OCI-LY7 (cell line): ENCODE measurements at regions not wholly inside any gene's neighbourhood (a gene's known extent, or its start where the extent isn't known, plus 50 kb on each side); places are given as distances from the start of the nearest gene placed in this dataset.

Source experiments
- EZH2phosphoT487 ChIP-seq: fragments of 200-600 bp; sonication (generic); IDR thresholded peaks from 2 replicates; pipeline ENCODE4 v1.6.1; 2018; ENCODE audit warnings: low read depth, borderline replicate concordance, mild to moderate bottlenecking, mixed run types, antibody characterized with exemption, low read length, moderate library complexity, mixed read lengths
- TF ChIP-seq, protein P1 (sequence below): fragments of 200-600 bp; sonication (generic); conservative IDR thresholded peaks from 2 replicates; pipeline ENCODE4 v1.5.1; 2014; ENCODE audit warnings: mild to moderate bottlenecking, antibody characterized with exemption, low read length, moderate library complexity, mixed read lengths

DNA sequence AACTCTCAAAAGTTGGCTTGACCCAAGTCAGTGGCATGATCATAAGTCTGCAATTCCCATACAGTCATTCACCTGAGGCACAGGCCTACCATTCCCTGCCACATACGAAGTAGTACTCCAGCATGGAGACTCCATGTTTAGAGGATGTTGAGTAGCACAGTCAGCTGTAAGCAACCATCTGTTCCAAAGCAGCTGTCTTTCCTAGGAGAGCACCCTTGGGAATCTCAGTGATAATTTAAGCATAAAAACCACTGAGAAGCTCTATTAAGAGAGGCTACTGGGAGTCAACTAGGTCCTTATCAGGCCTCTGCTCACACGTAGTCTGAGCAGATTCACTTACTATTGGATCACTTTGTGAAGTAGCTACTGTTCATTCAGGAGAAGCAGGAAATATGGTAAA lies 61.6 kb upstream of the UNC5B start:
- TF ChIP-seq, protein P1, sequence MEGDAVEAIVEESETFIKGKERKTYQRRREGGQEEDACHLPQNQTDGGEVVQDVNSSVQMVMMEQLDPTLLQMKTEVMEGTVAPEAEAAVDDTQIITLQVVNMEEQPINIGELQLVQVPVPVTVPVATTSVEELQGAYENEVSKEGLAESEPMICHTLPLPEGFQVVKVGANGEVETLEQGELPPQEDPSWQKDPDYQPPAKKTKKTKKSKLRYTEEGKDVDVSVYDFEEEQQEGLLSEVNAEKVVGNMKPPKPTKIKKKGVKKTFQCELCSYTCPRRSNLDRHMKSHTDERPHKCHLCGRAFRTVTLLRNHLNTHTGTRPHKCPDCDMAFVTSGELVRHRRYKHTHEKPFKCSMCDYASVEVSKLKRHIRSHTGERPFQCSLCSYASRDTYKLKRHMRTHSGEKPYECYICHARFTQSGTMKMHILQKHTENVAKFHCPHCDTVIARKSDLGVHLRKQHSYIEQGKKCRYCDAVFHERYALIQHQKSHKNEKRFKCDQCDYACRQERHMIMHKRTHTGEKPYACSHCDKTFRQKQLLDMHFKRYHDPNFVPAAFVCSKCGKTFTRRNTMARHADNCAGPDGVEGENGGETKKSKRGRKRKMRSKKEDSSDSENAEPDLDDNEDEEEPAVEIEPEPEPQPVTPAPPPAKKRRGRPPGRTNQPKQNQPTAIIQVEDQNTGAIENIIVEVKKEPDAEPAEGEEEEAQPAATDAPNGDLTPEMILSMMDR, result no peak
- no peak for TF ChIP-seq EZH2phosphoT487
